CD1c-positive myeloid dendritic cell (primary cell): ENCODE measurements at regions not wholly inside any gene's neighbourhood (a gene's known extent, or its start where the extent isn't known, plus 50 kb on each side); places are given as distances from the start of the nearest gene placed in this dataset.
"Not testable (repeated sequence)": the region's sequence is repeated elsewhere in the genome, so short reads cannot be mapped to it uniquely, and the experiment has no call there.

Experiments
- DNase-seq: peaks from one replicate; pipeline ENCODE4 v3.0.0-alpha.2; 2016; ENCODE audit errors: extremely low spot score

DNA sequence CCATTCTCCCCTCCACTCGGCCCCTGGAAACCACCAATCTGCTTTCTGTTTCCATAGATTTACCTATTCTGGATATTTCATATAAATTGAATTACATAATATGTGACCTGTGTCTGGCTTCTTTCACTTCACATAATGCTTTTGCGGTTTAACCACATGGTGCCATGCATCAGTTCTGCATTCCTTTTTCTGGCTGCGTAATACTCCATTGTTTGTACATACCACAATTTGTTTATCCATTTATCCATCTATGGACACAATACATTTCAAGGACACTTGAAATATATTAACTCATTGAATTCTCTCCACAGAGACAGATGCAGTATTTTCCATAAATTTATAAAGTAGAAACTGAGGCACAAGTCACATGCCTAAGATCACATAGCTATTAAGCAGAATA, 110.3 kb upstream of the ETV6 start:
- no peak for DNase-seq

- no peak for DNase-seq
These were observed 109.3 kb upstream of the ETV6 start for GRCh38 chr12:11540156-11540555.

DNA sequence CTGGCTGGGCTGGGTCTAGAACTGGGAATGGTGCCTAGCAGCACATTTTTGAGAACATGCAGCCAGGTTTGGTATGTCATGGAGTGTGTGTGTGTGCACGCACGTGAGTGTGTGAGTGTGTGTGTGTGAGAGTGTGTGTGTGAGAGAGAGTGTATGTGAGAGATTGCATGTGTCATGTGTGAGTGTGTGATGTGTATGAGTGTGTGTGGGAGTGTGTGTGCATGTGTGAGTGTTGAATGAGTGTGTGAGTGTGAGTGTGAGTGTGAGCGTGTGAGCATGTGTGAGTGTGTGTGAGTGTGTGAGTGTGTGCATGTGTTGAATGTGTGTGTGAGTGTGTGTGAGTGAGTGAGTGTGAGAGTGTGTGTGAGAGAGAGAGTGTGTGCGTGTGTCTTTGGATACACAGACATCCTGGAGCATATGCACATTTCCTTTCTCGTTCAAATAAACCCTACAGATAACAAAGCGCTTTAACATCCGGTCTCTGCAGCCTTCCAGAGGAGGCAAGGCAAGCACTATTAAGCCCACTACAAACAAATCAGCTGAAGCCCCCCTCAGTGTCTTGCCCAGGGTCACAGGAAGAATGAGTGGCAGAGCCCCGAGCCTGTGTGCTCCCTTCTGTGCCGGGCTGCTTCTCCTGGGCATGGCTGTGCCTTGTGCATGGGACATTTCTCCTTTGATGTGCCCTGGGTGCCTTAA, 108.7 kb upstream of the ETV6 start:
- DNase-seq: no peak

GRCh38 chr12:11542599-11542998, 106.9 kb upstream of the ETV6 start:
- no peak for DNase-seq

DNA sequence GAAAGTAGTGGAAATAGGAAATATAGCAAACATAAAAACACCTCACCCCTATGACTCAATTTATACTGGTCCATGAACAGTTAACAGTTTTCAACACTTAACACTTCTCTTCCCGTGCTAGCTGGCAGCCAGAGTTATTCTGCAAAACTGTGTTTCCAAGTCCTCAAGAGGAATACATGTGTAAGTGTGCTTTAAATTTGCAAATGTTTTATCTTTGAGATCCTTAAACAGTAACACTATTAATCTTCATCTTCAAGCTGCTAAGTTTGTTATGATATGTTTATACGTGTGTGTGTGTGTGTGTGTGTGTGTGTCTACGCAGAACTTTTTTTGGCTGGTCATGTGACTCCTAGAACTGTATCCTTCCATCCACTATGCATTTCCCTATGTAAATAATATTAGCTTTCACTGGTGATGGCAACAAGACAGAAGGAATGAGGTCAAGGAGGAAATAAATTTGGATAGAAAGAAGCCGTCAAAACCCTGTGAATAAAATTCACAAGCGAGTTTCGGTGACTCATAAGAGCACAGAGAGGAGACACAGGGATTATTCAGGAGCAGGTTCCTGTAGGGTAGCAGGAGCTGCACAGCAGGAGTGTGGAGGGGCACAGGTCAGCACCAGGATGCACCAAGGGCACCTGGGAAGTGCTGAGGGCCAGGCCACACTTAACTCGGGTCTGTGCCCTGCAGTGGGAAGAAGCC, 105.9 kb upstream of the ETV6 start:
- DNase-seq: no peak

- DNase-seq: no peak
These were observed 103.8 kb upstream of the ETV6 start for GRCh38 chr12:11545484-11546330.

GRCh38 chr12:11546582-11547270, 102.7 kb upstream of the ETV6 start:
- not testable (repeated sequence) for DNase-seq

DNA sequence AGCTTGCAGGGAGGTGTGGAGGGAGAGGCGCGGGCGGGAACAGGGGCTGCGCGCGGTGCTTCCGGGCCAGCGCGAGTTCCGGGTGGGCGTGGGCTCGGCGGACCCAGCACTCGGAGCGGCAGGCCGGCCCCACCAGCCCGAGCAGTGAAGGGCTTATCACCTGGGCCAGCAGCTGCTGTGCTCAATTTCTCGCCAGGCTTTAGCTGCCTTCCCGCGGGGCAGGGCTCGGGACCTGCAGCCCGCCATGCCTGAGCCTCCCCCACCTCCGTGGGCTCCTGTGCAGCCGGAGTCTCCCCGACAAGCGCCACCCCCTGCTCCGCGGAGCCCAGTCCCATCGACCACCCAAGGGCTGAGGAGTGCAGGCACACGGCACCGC, 102.2 kb upstream of the ETV6 start:
- not testable (repeated sequence) for DNase-seq

- DNase-seq: no peak
These were observed 100.4 kb upstream of the ETV6 start for GRCh38 chr12:11549119-11549518.

- peak; percentile 78 for DNase-seq
These were observed 95.5 kb upstream of the ETV6 start for GRCh38 chr12:11553871-11554533.

- DNase-seq: no peak
These were observed 94.3 kb upstream of the ETV6 start for GRCh38 chr12:11555195-11555594.

GRCh38 chr12:11555743-11556625, 93.5 kb upstream of the ETV6 start:
- DNase-seq: peak; percentile 32

GRCh38 chr12:11556682-11557081, 92.8 kb upstream of the ETV6 start:
- no peak for DNase-seq

GRCh38 chr12:11559626-11560340, 89.7 kb upstream of the ETV6 start:
- peak; percentile 19 for DNase-seq

DNA sequence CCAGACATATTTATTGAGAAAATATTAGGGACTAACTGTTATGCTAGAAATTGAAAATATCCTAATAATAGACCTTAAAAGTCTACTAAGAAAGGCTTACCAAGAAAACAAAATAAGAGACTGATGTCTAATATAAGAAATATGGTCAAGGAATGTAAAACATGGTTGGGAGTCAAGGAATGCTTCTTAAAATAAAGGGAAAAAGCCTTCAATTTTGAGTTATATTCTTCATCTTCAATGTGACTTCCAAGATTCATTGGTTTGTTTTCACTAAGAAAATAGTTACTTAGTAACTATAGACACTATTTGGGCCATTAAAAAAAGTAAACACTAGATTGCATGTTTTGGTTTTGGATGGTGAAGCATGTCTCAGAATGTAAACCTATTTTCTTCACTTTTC, 88.1 kb upstream of the ETV6 start:
- no peak for DNase-seq

DNA sequence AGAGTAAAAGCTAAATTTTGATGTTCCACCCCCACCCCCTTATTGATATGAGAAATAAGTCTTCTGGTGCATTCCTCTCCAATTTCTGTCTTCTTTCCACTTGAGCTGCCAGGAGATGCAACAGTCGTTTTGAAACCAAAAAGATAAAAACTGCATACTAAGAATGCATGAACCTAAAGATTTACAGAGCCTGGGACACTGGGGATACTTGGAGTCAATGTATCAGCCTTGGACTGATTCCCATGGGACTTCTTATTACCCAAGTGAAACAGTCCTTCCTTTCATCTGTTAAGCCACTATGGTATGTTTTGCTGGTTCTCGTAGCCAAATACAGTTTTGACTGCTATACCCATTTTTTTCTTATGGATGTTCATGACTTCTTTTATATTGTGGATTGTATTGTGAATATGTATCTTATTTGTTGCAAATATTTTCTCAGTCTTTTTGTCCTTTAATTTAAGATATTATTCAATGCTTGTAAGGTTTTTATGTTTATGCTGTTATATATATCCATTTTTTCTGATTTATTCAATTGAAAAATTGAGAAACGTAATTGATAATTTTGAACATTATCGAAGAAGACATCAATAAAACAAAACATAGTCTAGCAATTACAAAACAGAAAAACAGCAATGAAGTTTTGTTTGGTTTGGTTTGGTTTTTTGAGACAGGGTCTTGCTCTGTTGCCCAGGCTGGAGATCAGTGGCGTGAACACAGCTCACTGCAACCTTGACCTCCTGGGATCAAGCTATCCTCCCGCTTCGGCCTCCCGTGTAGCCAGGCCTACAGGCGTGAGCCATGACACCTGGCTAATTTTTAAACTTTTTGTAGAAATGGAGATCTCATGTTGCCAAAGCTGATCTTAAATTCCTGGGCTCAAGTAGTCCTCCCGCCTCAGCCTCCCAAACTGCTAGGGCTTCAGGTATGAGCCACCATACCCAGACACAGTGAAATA, 85.4 kb upstream of the ETV6 start:
- no peak for DNase-seq

GRCh38 chr12:11564984-11565651, 84.4 kb upstream of the ETV6 start:
- no peak for DNase-seq

DNA sequence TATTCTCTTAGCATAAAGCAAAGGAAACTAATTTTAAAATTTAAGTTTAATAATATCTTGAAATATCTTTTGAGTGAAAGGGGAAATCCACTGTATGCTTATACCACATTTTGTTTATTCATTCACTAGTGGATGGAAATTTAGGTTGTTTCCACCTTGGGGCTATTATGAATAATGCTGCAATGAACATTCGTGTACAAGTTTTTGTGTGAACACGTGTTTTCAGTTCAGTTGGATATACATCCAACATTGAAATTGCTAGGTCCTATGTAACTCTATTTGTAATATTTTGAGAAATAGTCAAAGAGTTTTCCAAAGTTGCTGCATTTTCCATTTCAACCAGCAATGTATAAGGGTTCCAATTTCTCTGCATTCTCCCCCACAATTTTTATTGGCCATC, 83.7 kb upstream of the ETV6 start:
- no peak for DNase-seq
